ENCODE measurements at regions not wholly inside any gene's neighbourhood (a gene's known extent, or its start where the extent isn't known, plus 50 kb on each side); places are given as distances from the start of the nearest gene placed in this dataset.

DNA sequence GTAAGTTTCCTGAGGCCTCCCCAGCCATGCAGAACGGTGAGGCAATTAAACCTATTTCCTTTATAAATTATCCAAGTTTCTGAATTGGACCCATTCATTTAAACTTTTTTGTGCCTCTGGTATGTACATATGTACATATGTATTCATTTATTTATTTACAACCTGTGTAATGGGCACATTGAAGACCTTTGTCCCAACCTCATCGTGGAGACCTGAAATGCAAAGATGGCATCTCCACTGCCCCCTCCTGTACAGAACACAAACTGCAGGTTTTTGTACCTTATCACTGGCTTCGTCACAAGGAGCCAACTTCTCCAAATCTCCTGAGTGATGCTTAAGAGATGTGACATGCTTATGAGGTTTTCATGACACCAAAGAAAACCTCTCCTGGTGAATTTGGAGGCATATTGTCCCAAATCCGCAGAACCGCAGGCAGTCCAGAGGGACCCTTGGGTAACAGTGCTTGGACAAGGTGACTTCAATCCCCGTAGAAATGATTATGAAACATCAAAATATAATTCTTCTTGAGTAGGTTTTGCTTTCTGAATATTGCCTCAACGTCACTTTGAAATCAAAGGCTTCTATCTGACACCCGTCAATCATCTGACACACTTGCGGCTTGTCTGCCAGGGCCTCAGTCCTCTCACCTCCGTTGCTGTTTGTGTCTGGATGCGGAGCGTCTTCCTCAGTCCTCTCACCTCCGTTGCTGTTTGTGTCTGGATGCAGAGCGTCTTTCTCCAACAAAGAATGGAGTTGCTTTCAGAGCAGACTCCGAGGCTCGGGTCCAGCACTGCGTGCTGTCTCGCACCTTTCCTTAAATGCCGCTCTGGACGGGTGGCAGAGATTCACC is 135.0 kb upstream of the IRX4 start:
- Histone ChIP-seq H3K27ac (no peak overlapping the region), H3K4me3 (no peak overlapping the region), H3K9me3 (no peaks in the 10 kb centered on the region), H3K4me1 (ENCODE audit: insufficient read depth) (no peaks in the 10 kb centered on the region), H3K36me3 (no peaks in the 10 kb centered on the region), H3K27me3 (no peaks in the 10 kb centered on the region)
- whole genome bisulfite sequencing, 3 donors, result 79 to 87% (median 83%) methylated on average over 20 of the region's 20 CpGs
- no peak for DNase-seq
- TF ChIP-seq POLR2A (IDR thresholded peaks at IDR 0.05) (no peak), EP300 (IDR thresholded peaks at IDR 0.05) (no peak)
- TF ChIP-seq, protein P1, sequence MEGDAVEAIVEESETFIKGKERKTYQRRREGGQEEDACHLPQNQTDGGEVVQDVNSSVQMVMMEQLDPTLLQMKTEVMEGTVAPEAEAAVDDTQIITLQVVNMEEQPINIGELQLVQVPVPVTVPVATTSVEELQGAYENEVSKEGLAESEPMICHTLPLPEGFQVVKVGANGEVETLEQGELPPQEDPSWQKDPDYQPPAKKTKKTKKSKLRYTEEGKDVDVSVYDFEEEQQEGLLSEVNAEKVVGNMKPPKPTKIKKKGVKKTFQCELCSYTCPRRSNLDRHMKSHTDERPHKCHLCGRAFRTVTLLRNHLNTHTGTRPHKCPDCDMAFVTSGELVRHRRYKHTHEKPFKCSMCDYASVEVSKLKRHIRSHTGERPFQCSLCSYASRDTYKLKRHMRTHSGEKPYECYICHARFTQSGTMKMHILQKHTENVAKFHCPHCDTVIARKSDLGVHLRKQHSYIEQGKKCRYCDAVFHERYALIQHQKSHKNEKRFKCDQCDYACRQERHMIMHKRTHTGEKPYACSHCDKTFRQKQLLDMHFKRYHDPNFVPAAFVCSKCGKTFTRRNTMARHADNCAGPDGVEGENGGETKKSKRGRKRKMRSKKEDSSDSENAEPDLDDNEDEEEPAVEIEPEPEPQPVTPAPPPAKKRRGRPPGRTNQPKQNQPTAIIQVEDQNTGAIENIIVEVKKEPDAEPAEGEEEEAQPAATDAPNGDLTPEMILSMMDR (IDR thresholded peaks at IDR 0.05), result no peak
- intact Hi-C loops (cut with DNase I), result no loop called here

DNA sequence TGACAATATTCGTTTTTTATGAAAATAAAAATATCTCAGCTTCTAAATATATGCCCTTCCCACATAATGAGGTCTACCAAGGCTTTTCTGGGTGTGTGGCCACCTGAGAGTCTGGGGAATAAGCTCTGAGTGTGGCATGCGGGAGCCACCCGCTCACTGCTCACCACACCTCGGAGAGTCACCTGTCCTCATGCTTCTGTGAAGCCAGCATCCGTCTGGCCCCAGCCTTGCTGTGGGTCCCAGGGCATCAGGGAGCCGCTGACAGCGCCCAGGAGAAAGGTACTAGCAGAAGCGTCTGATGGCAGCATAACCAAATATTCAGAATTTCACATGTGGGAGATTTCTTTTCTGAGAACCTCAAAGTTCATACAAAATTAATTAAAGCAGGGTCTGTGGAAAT is 133.2 kb upstream of the IRX4 start:
- DNase-seq, result no peak
- no peak overlapping the region for H3K27ac ChIP-seq
- no peaks in the 10 kb centered on the region for H3K4me1 ChIP-seq (ENCODE audit: insufficient read depth)
- intact Hi-C loops (cut with DNase I), result no loop called here
- H3K4me3 ChIP-seq, result no peak overlapping the region
- no peaks in the 10 kb centered on the region for H3K36me3 ChIP-seq
- TF ChIP-seq, protein P1 (IDR thresholded peaks at IDR 0.05), result no peak
- TF ChIP-seq EP300 (IDR thresholded peaks at IDR 0.05), result no peak
- TF ChIP-seq POLR2A (IDR thresholded peaks at IDR 0.05), result no peak
- 63 to 79% (median 70%) methylated on average over 8 of the region's 8 CpGs for WGBS, 3 donors
- H3K27me3 ChIP-seq, result no peaks in the 10 kb centered on the region
- H3K9me3 ChIP-seq, result no peaks in the 10 kb centered on the region

DNA sequence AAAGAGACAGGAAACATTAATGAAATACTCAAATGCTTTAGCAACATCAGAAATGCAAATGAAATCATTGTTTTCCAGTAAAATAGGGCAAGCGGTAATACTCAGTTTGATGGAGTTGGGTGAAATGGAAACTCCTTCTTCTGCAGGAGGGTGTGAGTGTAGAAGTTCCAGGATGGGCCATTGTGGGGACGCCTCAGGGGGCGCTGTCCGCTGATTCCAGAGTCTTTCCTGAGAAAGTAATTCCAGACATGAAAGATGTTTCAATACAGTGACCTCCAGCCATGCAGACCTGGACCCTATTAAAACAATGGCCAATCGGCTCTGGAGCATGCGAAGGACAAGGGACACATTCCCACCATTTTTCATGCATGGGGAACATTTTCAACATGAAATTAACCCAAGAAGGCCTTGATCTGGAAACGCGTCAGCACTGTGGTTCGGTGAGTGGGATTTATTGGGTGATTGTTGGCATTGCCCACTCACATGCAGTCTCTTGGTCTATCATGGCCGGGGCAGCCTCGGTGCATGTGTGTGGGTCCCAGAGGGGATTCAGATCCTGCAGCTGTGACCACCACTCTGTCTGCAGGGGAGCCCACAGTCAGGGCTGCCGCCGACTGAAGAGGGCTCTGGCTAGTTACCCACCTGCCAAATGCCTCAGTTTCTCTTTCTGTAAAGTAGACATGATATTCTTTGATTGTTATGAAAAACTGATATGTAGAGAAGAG is 132.6 kb upstream of the IRX4 start:
- 75 to 80% (median 77%) methylated on average over 13 of the region's 13 CpGs for WGBS, 3 donors
- TF ChIP-seq, protein P1 (IDR thresholded peaks at IDR 0.05), result no peak
- TF ChIP-seq EP300 (IDR thresholded peaks at IDR 0.05), result no peak
- TF ChIP-seq POLR2A (IDR thresholded peaks at IDR 0.05), result no peak
- DNase-seq, result no peak
- Histone ChIP-seq H3K4me3 (no peak overlapping the region), H3K27ac (no peak overlapping the region), H3K27me3 (no peaks in the 10 kb centered on the region), H3K9me3 (no peaks in the 10 kb centered on the region), H3K36me3 (no peaks in the 10 kb centered on the region), H3K4me1 (ENCODE audit: insufficient read depth) (no peaks in the 10 kb centered on the region)
- intact Hi-C loops (cut with DNase I), result no loop called here

DNA sequence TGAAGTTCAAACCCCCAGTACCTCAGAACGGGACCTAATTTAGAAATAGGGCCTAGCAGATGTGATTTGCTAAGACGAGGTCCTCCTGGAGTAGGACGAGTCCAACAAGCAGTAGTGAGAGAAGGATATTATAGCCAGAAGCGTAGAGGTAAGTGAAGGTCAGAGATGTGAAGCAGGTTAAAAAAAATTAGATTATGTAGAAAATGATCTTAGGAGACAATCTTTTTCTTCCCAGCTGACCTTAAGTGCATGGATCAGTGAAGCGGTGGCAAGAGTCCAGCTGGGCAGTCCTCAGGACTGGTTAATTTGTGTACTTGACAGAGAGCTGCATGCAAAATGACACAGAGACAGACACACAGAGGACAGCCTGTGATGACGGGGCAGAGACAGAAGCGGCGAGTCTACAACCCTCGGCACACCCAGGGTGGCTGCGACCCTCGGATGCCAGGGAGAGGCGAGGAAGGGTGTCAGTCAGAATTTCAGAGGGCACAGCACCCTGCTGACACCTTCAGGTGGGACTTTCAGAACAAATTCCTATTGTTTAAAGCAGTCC is 131.4 kb upstream of the IRX4 start:
- H3K9me3 ChIP-seq, result no peaks in the 10 kb centered on the region
- TF ChIP-seq, protein P1 (IDR thresholded peaks at IDR 0.05), result no peak
- no peak for TF ChIP-seq EP300 (IDR thresholded peaks at IDR 0.05)
- TF ChIP-seq POLR2A (IDR thresholded peaks at IDR 0.05), result no peak
- intact Hi-C loops (cut with DNase I), result no loop called here
- no peak overlapping the region for H3K4me3 ChIP-seq
- no peak overlapping the region for H3K27ac ChIP-seq
- DNase-seq, result no peak
- H3K4me1 ChIP-seq (ENCODE audit: insufficient read depth), result no peaks in the 10 kb centered on the region
- 84 to 92% (median 90%) methylated on average over 12 of the region's 12 CpGs for WGBS, 3 donors
- no peaks in the 10 kb centered on the region for H3K36me3 ChIP-seq
- no peaks in the 10 kb centered on the region for H3K27me3 ChIP-seq

Data from ovary (tissue), 7 donors.